ENCODE measurements at regions not wholly inside any gene's neighbourhood (a gene's known extent, or its start where the extent isn't known, plus 50 kb on each side); places are given as distances from the start of the nearest gene placed in this dataset.

- TF ChIP-seq MAZ (IDR thresholded peaks at IDR 0.05; ENCODE audit: borderline replicate concordance, low read depth, low read length) (no peak), POLR2A (IDR thresholded peaks at IDR 0.05; ENCODE audit: low read depth, low read length) (no peak), SMC3 (IDR thresholded peaks at IDR 0.05; ENCODE audit: low read depth, low read length) (no peak), BHLHE40 (IDR thresholded peaks at IDR 0.05; ENCODE audit: low read depth, low read length) (no peak)
- TF ChIP-seq, protein P1, sequence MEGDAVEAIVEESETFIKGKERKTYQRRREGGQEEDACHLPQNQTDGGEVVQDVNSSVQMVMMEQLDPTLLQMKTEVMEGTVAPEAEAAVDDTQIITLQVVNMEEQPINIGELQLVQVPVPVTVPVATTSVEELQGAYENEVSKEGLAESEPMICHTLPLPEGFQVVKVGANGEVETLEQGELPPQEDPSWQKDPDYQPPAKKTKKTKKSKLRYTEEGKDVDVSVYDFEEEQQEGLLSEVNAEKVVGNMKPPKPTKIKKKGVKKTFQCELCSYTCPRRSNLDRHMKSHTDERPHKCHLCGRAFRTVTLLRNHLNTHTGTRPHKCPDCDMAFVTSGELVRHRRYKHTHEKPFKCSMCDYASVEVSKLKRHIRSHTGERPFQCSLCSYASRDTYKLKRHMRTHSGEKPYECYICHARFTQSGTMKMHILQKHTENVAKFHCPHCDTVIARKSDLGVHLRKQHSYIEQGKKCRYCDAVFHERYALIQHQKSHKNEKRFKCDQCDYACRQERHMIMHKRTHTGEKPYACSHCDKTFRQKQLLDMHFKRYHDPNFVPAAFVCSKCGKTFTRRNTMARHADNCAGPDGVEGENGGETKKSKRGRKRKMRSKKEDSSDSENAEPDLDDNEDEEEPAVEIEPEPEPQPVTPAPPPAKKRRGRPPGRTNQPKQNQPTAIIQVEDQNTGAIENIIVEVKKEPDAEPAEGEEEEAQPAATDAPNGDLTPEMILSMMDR (conservative IDR thresholded peaks at IDR 0.05; ENCODE audit: low read depth, low read length), result no peak
Measured at GRCh38 chr4:63831590-63832155, 577.6 kb downstream of the TECRL start.

Data from IMR-90 (cell line).